GM12873 (cell line): ENCODE measurements at regions not wholly inside any gene's neighbourhood (a gene's known extent, or its start where the extent isn't known, plus 50 kb on each side); places are given as distances from the start of the nearest gene placed in this dataset.
A peak's percentile ranks its signal among the peaks of the same experiment; 100 is the strongest.

ENCODE experiments used
- TF ChIP-seq, protein P1 (sequence below): IDR thresholded peaks from 2 replicates; pipeline ENCODE4 v1.5.1; 2012; ENCODE audit warnings: low read depth, mild to moderate bottlenecking, moderate library complexity, low read length, control low read depth; ENCODE audit not compliant: insufficient read depth; ENCODE audit errors: missing control alignments

DNA sequence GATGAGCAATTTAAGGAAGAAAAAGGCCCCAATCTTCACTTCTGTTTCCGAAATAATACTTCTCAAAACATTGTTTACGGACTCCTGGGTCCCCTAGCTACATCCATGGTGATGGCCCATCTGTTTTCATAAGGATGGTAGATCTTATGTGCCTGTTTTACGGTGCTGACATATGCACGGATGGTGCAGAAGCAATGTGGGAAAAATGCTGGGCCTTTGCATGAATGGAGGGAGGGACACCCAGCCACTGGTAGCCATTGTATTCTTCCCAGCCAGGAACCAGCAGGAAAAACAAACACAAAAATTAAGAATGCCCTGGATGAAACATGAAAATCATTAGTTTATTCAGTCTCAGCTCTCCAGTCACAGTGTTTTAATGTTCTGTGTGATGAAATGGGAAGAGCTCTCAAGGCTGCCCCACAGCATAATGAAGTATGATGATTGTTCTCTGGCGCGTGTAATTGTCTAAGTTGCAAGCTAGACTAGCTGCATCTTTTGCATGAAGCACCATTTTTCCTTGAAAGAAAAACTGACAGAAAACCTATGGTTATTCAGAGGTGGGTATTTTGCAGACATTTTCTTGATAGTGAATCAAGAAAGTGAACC, 1201.1 kb upstream of the SLC10A2 start:
- TF ChIP-seq, protein P1, sequence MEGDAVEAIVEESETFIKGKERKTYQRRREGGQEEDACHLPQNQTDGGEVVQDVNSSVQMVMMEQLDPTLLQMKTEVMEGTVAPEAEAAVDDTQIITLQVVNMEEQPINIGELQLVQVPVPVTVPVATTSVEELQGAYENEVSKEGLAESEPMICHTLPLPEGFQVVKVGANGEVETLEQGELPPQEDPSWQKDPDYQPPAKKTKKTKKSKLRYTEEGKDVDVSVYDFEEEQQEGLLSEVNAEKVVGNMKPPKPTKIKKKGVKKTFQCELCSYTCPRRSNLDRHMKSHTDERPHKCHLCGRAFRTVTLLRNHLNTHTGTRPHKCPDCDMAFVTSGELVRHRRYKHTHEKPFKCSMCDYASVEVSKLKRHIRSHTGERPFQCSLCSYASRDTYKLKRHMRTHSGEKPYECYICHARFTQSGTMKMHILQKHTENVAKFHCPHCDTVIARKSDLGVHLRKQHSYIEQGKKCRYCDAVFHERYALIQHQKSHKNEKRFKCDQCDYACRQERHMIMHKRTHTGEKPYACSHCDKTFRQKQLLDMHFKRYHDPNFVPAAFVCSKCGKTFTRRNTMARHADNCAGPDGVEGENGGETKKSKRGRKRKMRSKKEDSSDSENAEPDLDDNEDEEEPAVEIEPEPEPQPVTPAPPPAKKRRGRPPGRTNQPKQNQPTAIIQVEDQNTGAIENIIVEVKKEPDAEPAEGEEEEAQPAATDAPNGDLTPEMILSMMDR, result no peak

DNA sequence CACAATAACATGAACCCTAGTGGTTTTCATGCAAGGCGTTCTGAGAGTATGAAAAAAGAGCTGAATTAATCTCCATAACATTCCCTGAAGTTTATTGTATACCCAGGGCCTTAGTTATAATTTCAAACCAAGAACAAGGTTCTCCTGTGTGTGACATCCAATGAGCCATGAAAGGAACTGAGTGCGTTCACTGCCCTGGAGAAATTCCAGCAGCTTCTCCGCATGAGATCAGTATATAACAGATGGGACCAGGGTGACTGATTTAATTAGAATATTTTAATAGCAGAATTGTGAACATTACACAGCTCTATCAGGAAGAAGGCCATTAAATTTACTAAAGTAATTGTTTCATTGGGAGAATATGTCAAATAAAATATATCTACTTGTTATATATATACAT, 1190.5 kb upstream of the SLC10A2 start:
- TF ChIP-seq, protein P1, result no peak

DNA sequence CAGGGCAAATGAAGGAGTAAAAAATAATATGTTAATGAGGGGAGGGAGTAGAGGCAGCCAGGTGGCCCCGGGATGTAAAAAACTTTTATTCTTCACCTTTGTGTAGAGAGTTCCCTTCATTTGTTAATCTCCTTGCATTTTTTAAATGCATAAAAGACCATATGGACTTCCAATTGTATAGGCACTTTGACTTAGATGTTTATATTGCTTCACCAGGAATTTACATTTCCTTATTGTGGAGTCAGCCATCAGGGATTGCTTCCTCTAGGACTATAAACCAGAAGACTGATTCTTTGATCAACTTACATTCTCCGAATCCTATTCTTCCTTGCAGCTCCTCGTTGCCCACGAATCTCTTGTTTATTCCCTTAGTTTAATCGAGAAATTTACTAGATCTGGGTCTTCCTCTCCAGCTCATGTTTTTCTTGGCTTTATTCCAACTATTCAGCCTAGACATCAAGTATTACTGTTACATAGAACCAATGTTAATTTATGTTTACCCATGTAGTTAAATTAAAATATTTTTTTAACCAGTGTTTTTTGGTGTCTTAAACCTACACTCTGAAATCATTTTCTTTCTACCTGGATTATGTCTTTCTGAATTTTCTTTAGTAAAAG, 1187.0 kb upstream of the SLC10A2 start:
- TF ChIP-seq, protein P1, result no peak

DNA sequence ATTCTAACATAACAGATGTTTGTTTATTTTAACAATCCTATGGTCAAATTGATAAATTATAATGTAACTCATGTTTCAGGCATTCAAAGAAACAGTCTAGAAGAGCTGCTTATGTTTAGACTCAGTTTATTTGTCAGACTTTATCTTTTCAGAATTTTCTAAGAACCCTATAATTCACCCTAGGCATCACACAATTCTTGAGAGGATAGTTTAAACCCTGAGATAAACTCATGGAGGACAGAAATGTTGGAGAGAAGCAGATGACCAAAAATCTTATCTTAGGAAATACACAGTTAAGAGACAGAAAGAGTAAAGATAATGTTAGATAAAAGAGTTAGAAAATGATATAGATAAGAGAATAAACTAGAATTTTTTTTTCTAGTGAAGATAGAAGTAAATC, 1185.7 kb upstream of the SLC10A2 start:
- TF ChIP-seq, protein P1, result no peak

DNA sequence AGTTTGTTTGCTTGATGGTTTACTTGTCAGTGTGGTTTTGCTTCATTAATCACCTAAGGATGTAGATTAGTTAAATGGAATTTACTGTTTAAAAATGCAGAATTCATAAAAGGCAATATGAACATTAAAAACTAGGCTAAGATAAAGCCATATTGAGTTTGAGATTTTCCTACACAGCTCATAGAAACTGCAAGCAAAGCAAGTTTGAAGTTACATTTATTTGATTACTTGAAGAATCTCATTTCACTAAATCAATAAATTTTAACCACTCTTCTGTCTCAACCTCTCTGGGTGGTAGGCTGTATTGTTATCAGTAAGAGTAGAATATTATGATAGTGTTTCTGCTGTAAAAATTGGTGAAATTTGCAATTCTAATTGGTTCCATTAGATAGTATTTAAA, 1180.7 kb upstream of the SLC10A2 start:
- TF ChIP-seq, protein P1, result no peak

DNA sequence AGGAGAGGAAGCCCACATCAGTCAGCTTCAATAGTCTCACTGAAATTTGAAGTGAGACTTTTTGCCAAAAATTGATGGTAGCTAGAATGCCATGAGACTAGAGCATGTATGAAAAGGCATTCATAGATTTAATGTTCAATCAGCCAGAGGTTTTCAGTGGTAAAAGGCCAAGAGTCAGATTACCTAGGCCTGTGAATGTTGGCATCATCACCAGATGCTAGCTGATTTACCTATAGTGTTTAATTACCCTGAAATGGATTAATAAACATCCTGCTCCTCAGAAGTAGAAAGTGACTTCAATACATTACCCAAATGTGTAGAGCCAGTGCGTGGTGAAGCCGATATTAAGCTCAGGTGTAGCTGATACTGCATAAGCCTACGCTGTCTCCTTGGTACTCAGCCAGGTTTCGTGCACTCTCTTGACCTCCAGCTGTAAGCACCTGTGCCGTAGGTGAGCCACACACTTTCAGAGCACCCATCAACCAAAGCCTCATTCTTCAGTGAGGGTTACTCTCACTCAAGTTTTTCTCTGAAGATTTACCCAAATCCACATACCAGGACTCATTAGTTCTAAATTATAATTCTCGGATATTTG, 1140.3 kb upstream of the SLC10A2 start:
- TF ChIP-seq, protein P1, result no peak

DNA sequence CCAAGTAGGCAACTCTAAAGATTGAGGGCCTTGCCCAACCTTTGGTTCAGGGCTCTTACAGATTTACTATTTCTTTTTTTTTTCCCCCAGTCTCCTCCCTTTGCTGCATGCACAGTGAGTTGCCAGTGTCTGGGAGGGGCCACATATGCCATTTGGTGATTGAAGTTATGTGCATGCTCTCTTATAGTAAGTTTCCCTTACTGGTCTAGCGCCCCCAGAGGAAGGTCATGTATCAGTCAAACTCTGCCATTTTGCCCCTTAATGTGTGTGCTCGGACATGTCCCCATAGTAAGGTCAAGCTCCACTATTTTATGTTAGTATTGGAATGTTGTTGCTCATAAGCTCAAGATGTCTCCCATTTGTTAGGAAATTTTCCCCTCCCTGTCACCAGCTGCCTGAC, 1138.0 kb upstream of the SLC10A2 start:
- TF ChIP-seq, protein P1, result peak; percentile 47
